Fibroblast of the conjunctiva (primary cell): ENCODE measurements at regions not wholly inside any gene's neighbourhood (a gene's known extent, or its start where the extent isn't known, plus 50 kb on each side); places are given as distances from the start of the nearest gene placed in this dataset.
"Not testable (repeated sequence)": the region's sequence is repeated elsewhere in the genome, so short reads cannot be mapped to it uniquely, and the experiment has no call there.

Experiments
- DNase-seq: peaks from one replicate; pipeline ENCODE4 v3.0.0-alpha.2; 2010; ENCODE audit warnings: low read depth

GRCh38 chr11:90288212-90288821 lies 65.5 kb upstream of the CHORDC1 start:
- no peak for DNase-seq

GRCh38 chr11:90286640-90287039 lies 63.8 kb upstream of the CHORDC1 start:
- DNase-seq, result no peak

GRCh38 chr11:90284171-90284570 lies 61.3 kb upstream of the CHORDC1 start:
- DNase-seq, result no peak

- DNase-seq, result not testable (repeated sequence)
Measured at GRCh38 chr11:90282551-90283071, 59.8 kb upstream of the CHORDC1 start.

GRCh38 chr11:90274362-90274761 lies 51.5 kb upstream of the CHORDC1 start:
- DNase-seq, result no peak
